Common myeloid progenitor, CD34-positive (primary cell): ENCODE measurements at regions not wholly inside any gene's neighbourhood (a gene's known extent, or its start where the extent isn't known, plus 50 kb on each side); places are given as distances from the start of the nearest gene placed in this dataset.

Experiments
- CTCF ChIA-PET: fragments of 350-600 bp; sonication (Branson Sonifier 250); formaldehyde crosslinking; loops from one replicate; lab custom pipeline; 2021; ENCODE audit warnings: antibody characterized with exemption; lab: Charles Lee
- POLR2A ChIA-PET: fragments of 350-600 bp; sonication (Branson Sonifier 250); formaldehyde crosslinking; loops from one replicate; lab custom pipeline; 2021; ENCODE audit warnings: antibody characterized with exemption; lab: Charles Lee
- DNase-seq, 3 donors: peaks; one replicate each; pipeline versions ENCODE4 v3.0.0 to v3.0.0-alpha.2; 2013
- H3K27ac ChIP-seq, 2 experiments: 1 replicate in 1 of 2; 2 replicates in 1 of 2; pipeline ENCODE4 v1.7.0; 2013; ENCODE audit warnings: inconsistent platforms in 2 of 2, low read length in 2 of 2, mild to moderate bottlenecking in 2 of 2, low read depth in 1 of 2, moderate library complexity in 1 of 2; ENCODE audit not compliant: severe bottlenecking in 2 of 2, insufficient read depth in 1 of 2, poor library complexity in 1 of 2
- H3K27me3 ChIP-seq, 5 experiments: replicated peaks in 2 of 5; 1 replicate in 3 of 5; 2 replicates in 2 of 5; pipeline versions ENCODE4 v1.6.1 to v1.7.0; 2013; ENCODE audit warnings: low read length in 4 of 5, mild to moderate bottlenecking in 2 of 5, moderate library complexity in 2 of 5, inconsistent platforms in 1 of 5; ENCODE audit not compliant: insufficient read depth in 5 of 5, control insufficient read depth in 4 of 5
- H3K36me3 ChIP-seq, 4 experiments: 1 replicate in 2 of 4; 2 replicates in 2 of 4; pipeline versions ENCODE4 v1.6.1 to v1.7.0; 2013; ENCODE audit warnings: low read length in 3 of 4, control low read depth in 1 of 4, mild to moderate bottlenecking in 1 of 4; ENCODE audit not compliant: control insufficient read depth in 4 of 4, insufficient read depth in 4 of 4
- H3K4me1 ChIP-seq, 4 experiments: 1 replicate in 3 of 4; 2 replicates in 1 of 4; pipeline versions ENCODE4 v1.6.1 to v1.7.1; 2013; ENCODE audit warnings: low read length in 3 of 4, mild to moderate bottlenecking in 3 of 4, control low read depth in 1 of 4, inconsistent platforms in 1 of 4, moderate library complexity in 1 of 4; ENCODE audit not compliant: control insufficient read depth in 4 of 4, insufficient read depth in 4 of 4; ENCODE audit errors: control extremely low read depth in 1 of 4
- H3K4me3 ChIP-seq, 7 experiments: 1 replicate in 4 of 7; 2 replicates in 3 of 7; pipeline versions ENCODE4 v1.5.1 to v1.7.0; 2013; ENCODE audit warnings: mild to moderate bottlenecking in 7 of 7, low read length in 6 of 7, moderate library complexity in 6 of 7, inconsistent platforms in 2 of 7, low read depth in 2 of 7, control low read depth in 1 of 7; ENCODE audit not compliant: insufficient read depth in 4 of 7, control insufficient read depth in 1 of 7; ENCODE audit errors: extremely low read depth in 1 of 7
- H3K9me3 ChIP-seq, 5 experiments: 1 replicate in 4 of 5; 2 replicates in 1 of 5; pipeline versions ENCODE4 v1.6.1 to v1.7.1; 2013; ENCODE audit warnings: low read length in 4 of 5, mild to moderate bottlenecking in 2 of 5, inconsistent platforms in 1 of 5, low read depth in 1 of 5, moderate library complexity in 1 of 5; ENCODE audit not compliant: control insufficient read depth in 4 of 5, insufficient read depth in 2 of 5; ENCODE audit errors: control extremely low read depth in 1 of 5
- WGBS: methylation state at CpG from one replicate; pipeline ENCODE4 v1.1.5; 2013; ENCODE audit not compliant: insufficient coverage; 5-methylcytosine and 5-hydroxymethylcytosine counted together

- no peak for DNase-seq
- Histone ChIP-seq H3K27ac (no peak overlapping the region), H3K4me3 (no peak overlapping the region), H3K9me3 (no peaks in the 10 kb centered on the region), H3K27me3 (peaks cover 0 to 2% (median 0%) of the 10 kb centered on the region in 5 experiments), H3K36me3 (no peaks in the 10 kb centered on the region), H3K4me1 (no peaks in the 10 kb centered on the region)
- ChIA-PET CTCF (no interaction called here), POLR2A (no interaction called here)
- no CpG with 5 or more reads among the region's 3 CpGs for WGBS
These were observed 243.4 kb downstream of the ADGRL2 start for GRCh38 chr1:82044111-82044510.

GRCh38 chr1:82042306-82043060 is 241.7 kb downstream of the ADGRL2 start:
- ChIA-PET CTCF (no interaction called here), POLR2A (no interaction called here)
- 89% methylated on average over 3 of the region's 4 CpGs for WGBS
- Histone ChIP-seq H3K27ac (no peak overlapping the region), H3K36me3 (no peaks in the 10 kb centered on the region), H3K9me3 (no peaks in the 10 kb centered on the region), H3K4me1 (no peaks in the 10 kb centered on the region), H3K27me3 (peaks cover 0 to 2% (median 0%) of the 10 kb centered on the region in 5 experiments), H3K4me3 (no peak overlapping the region)
- DNase-seq, result no peak
